ENCODE measurements at regions not wholly inside any gene's neighbourhood (a gene's known extent, or its start where the extent isn't known, plus 50 kb on each side); places are given as distances from the start of the nearest gene placed in this dataset.
"Not testable (repeated sequence)": the region's sequence is repeated elsewhere in the genome, so short reads cannot be mapped to it uniquely, and the experiment has no call there.

- DNase-seq (ENCODE audit: low read depth): no peak
- no peak for TF ChIP-seq MYC (IDR thresholded peaks at IDR 0.05; ENCODE audit: low read depth, low read length)
- no peak for TF ChIP-seq MAX (IDR thresholded peaks at IDR 0.05; ENCODE audit: low read depth, low read length)
- TF ChIP-seq, protein P1, sequence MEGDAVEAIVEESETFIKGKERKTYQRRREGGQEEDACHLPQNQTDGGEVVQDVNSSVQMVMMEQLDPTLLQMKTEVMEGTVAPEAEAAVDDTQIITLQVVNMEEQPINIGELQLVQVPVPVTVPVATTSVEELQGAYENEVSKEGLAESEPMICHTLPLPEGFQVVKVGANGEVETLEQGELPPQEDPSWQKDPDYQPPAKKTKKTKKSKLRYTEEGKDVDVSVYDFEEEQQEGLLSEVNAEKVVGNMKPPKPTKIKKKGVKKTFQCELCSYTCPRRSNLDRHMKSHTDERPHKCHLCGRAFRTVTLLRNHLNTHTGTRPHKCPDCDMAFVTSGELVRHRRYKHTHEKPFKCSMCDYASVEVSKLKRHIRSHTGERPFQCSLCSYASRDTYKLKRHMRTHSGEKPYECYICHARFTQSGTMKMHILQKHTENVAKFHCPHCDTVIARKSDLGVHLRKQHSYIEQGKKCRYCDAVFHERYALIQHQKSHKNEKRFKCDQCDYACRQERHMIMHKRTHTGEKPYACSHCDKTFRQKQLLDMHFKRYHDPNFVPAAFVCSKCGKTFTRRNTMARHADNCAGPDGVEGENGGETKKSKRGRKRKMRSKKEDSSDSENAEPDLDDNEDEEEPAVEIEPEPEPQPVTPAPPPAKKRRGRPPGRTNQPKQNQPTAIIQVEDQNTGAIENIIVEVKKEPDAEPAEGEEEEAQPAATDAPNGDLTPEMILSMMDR (IDR thresholded peaks at IDR 0.05; ENCODE audit: low read depth, low read length): no peak
- no peak for TF ChIP-seq POLR2A (IDR thresholded peaks at IDR 0.05; ENCODE audit: extremely low read depth, insufficient read length)
- H3K4me3 ChIP-seq (ENCODE audit: low read depth, low read length): no peak overlapping the region
Observed at GRCh38 chr11:13193613-13194012, 84.0 kb upstream of the BMAL1 start.

DNA sequence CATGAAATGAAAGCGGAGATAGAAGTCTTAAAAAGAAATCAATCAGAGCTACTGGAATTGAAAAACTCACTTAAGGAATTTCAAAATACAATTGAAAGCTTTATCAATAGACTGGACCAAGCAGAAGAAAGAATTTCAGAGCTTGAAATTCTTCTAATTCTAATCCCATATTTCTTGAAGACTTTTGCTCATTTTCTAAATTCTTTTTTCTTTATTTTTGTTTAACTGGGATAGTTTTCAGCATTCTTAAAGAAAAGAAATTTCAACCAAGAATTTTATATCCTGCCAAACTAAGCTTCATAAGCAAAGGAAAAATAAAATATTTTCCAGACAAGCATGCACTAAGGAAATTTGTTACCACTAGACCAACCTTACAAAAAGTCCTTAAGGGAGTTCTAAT is 80.2 kb upstream of the BMAL1 start:
- not testable (repeated sequence) for H3K4me3 ChIP-seq (ENCODE audit: low read depth, low read length); DNase-seq (ENCODE audit: low read depth)

DNA sequence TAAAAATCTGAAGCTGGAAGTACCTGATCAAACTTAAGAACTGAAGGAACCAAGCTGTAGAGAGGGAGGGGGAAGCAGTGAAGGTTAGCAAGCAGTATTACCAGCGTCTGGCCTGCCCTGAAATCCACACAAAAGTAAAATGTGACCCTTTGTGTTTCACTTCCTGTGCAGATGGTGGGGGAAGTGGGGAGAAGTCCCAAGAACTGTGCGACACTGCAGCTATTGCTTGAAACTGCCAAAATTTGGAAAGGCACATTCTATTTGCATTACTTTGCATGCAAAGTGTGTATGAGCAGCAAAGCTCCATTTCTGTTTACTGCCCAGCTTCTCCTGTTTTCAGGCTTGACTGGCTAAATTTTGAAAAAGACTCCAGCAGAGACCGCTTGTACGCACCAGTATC is 72.1 kb upstream of the BMAL1 start:
- DNase-seq (ENCODE audit: low read depth): peak; percentile 31
- H3K4me3 ChIP-seq (ENCODE audit: low read depth, low read length): no peak overlapping the region

DNA sequence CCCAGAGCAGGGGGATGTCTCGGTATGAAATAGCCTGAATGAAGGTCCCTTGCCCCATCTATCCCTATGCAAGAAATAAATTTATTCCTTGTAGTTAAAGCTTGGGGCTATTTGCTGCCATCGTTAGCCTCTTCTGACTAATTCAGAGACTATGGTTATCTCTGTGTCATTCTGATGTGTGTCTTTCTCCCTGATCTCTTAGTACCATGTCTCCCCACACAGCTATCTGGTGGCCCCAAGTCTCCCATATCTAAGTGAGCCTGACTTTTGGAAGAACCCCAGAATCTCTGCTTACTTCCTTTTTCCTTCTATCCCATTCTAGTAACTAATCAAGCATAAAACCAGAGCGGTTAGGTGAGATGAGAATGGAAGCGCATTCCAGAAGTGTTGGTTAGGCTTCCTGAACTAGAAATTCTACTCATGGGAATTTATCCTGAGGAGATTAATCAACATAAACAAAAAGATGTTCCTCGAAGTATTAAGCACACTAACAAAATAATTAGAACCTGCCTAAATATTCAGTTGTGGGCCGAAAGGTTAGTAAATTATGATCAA is 71.4 kb upstream of the BMAL1 start:
- no peak for TF ChIP-seq MYC (IDR thresholded peaks at IDR 0.05; ENCODE audit: low read depth, low read length)
- TF ChIP-seq, protein P1 (IDR thresholded peaks at IDR 0.05; ENCODE audit: low read depth, low read length): no peak
- no peak for TF ChIP-seq POLR2A (IDR thresholded peaks at IDR 0.05; ENCODE audit: extremely low read depth, insufficient read length)
- TF ChIP-seq MAX (IDR thresholded peaks at IDR 0.05; ENCODE audit: low read depth, low read length): no peak
- H3K4me3 ChIP-seq (ENCODE audit: low read depth, low read length): no peak overlapping the region
- DNase-seq (ENCODE audit: low read depth): no peak

More for the DNA sequence above, 72.1 kb upstream of the BMAL1 start:
- no peak for TF ChIP-seq MYC (IDR thresholded peaks at IDR 0.05; ENCODE audit: low read depth, low read length)
- TF ChIP-seq MAX (IDR thresholded peaks at IDR 0.05; ENCODE audit: low read depth, low read length): no peak
- TF ChIP-seq, protein P1 (IDR thresholded peaks at IDR 0.05; ENCODE audit: low read depth, low read length): no peak
- no peak for TF ChIP-seq POLR2A (IDR thresholded peaks at IDR 0.05; ENCODE audit: extremely low read depth, insufficient read length)

DNA sequence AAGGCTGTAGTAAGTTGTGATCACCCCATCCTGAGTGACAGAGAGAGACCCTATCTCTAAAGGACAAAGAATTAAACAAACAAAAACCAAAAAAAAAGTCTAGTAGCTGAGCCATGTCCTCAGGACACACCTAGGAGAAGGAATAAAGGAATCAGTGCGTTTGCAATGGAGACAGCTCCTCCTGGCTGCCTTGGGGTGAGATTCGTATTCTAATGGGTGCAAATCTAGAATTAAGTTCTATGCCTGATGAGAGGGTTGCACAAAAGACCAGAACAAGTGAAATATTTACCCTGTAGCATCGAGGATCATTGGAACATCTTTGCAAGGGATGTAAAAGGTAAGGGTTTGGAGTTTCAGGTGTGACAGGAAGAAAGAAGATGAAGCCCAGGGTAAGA is 70.3 kb upstream of the BMAL1 start:
- no peak for DNase-seq (ENCODE audit: low read depth)
- no peak for TF ChIP-seq MYC (IDR thresholded peaks at IDR 0.05; ENCODE audit: low read depth, low read length)
- no peak for TF ChIP-seq POLR2A (IDR thresholded peaks at IDR 0.05; ENCODE audit: extremely low read depth, insufficient read length)
- no peak for TF ChIP-seq MAX (IDR thresholded peaks at IDR 0.05; ENCODE audit: low read depth, low read length)
- TF ChIP-seq, protein P1 (IDR thresholded peaks at IDR 0.05; ENCODE audit: low read depth, low read length): no peak
- no peak overlapping the region for H3K4me3 ChIP-seq (ENCODE audit: low read depth, low read length)

- TF ChIP-seq POLR2A (IDR thresholded peaks at IDR 0.05; ENCODE audit: extremely low read depth, insufficient read length) (no peak), MYC (IDR thresholded peaks at IDR 0.05; ENCODE audit: low read depth, low read length) (no peak), MAX (IDR thresholded peaks at IDR 0.05; ENCODE audit: low read depth, low read length) (no peak)
- TF ChIP-seq, protein P1 (IDR thresholded peaks at IDR 0.05; ENCODE audit: low read depth, low read length): no peak
- DNase-seq (ENCODE audit: low read depth): peak; percentile 81
- peak overlapping the region; percentile 55 for H3K4me3 ChIP-seq (ENCODE audit: low read depth, low read length)
Observed at GRCh38 chr11:13207665-13208594, 69.7 kb upstream of the BMAL1 start.
